Choroid plexus epithelial cell (primary cell): ENCODE measurements at regions not wholly inside any gene's neighbourhood (a gene's known extent, or its start where the extent isn't known, plus 50 kb on each side); places are given as distances from the start of the nearest gene placed in this dataset.
A peak's percentile ranks its signal among the peaks of the same experiment; 100 is the strongest.

Experiments
- DNase-seq: peaks from one replicate; pipeline ENCODE4 v3.0.0-alpha.2; 2010; ENCODE audit warnings: low read depth
- H3K4me3 ChIP-seq: 2 replicates; pipeline ENCODE4 v1.5.1; 2011; ENCODE audit warnings: low read depth, mild to moderate bottlenecking, control low read depth, low read length, moderate library complexity
- TF ChIP-seq, protein P1 (sequence below): conservative IDR thresholded peaks from 2 replicates; pipeline ENCODE4 v1.5.1; 2011; ENCODE audit warnings: low read depth, mild to moderate bottlenecking, control low read depth, inconsistent platforms, low read length, moderate library complexity

DNA sequence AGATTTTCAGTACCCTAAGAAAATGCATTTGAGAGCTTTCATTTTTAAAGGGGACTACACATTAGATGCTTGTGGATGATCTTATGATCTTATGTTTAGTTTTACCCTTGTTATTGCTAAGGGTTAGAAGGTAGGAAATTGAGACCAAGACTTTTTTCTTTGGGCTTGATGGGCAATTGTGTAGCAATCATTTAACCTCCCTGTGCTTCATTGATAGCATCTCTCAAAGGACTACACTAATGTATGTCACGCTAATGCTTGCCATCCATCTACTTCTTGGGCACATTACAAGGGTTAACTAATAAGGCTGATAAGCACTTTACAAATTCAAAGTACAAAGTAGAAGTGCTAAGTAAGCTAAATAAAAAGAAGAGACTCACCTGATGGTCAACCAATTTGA, 189.3 kb upstream of the LRP1B start:
- TF ChIP-seq, protein P1, sequence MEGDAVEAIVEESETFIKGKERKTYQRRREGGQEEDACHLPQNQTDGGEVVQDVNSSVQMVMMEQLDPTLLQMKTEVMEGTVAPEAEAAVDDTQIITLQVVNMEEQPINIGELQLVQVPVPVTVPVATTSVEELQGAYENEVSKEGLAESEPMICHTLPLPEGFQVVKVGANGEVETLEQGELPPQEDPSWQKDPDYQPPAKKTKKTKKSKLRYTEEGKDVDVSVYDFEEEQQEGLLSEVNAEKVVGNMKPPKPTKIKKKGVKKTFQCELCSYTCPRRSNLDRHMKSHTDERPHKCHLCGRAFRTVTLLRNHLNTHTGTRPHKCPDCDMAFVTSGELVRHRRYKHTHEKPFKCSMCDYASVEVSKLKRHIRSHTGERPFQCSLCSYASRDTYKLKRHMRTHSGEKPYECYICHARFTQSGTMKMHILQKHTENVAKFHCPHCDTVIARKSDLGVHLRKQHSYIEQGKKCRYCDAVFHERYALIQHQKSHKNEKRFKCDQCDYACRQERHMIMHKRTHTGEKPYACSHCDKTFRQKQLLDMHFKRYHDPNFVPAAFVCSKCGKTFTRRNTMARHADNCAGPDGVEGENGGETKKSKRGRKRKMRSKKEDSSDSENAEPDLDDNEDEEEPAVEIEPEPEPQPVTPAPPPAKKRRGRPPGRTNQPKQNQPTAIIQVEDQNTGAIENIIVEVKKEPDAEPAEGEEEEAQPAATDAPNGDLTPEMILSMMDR, result no peak
- no peak for DNase-seq
- no peak overlapping the region for H3K4me3 ChIP-seq

DNA sequence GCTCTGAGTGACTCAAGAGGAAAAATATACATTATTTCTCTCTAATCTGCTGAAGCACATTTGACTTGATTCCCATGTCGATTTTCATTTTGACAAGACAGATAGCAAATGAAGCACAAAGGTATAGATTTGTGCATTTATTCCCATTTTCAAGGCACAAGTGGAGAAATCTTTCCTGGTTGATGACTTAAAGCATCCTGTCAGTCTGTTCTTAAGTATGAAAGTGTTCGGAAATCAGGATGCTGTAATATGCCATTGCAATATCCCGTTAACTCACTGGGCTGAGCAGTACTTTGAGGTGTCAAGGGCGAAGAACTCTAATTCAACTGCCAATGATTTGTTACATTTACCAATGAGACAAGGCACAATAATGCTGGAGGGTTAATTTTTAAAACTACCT, 185.2 kb upstream of the LRP1B start:
- TF ChIP-seq, protein P1, result no peak
- DNase-seq, result no peak
- H3K4me3 ChIP-seq, result no peak overlapping the region

DNA sequence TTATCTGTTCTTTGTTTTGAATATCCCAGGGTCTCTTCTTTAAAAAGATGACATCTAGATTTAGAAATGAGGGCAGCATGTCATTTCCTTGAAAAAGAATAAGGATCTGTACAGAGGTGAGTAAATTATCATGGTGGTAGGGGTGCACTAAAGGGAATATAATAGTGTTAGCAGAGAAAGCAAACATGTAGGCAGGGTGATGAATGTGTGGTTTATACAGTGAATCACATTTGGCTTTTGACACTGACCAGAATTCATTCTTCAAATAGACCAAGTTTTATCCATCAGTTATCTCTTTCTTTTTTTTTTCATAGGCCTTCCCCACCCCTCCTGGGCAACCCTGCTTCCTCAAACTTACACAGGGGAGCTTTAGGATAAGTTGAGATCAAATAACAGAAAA, 184.5 kb upstream of the LRP1B start:
- no peak overlapping the region for H3K4me3 ChIP-seq
- DNase-seq, result peak; percentile 66
- TF ChIP-seq, protein P1, result no peak

DNA sequence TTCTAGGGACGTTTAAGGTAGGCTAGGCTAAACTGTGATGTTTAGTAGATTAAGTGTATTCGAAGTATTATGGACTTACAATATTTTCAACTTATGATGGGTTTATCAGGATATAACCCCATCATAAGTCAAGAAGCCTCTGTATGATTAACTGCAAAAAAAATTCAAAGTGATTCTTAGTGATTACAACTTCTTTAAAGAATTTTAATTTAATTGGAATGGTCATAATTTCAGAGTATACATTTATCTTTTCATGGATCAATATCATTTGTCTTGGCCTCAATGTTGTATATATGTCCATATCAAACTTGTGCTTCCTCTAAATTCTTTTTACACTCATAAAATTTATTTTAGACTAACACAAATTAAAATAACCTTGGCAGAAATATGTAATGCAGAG, 183.3 kb upstream of the LRP1B start:
- no peak for DNase-seq
- TF ChIP-seq, protein P1, result no peak
- no peak overlapping the region for H3K4me3 ChIP-seq

DNA sequence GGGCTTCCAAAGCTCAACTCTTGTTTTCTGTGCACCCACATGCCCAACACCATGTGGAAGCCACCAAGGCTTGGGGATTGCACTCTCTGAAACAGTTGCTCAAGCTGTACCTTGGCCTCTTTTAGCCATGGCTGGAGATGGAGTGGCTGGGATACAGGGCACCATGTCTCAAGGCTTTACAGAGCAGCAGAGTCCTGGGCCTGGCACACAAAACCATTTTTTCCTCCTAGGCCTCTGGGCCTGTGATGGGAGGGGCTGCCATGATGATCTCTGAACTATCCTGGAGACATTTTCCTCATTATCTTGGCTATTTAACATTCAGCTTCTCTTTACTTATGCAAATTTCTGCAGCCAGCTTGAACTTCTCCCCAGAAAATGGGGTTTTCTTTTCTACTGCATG, 179.7 kb upstream of the LRP1B start:
- DNase-seq, result no peak
- no peak overlapping the region for H3K4me3 ChIP-seq
- TF ChIP-seq, protein P1, result no peak

DNA sequence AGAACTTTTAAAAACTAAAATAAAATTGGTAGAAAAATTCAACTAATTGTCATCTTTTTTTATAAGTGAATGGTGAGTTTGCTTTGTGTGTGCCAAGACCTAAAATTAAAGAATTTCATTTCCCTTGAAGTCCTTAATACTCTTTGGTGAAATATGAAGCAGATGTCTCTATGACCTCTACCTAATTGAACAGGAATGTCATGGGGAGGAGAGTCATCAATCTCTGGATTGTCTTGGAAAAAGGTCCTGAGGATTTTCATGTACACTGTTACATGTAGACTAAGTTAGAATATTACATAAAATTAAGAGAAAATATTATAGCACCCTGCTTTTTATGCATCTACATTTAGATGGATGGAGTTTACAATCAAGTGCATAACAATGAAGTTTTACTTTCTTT, 177.9 kb upstream of the LRP1B start:
- no peak overlapping the region for H3K4me3 ChIP-seq
- DNase-seq, result no peak
- TF ChIP-seq, protein P1, result no peak

DNA sequence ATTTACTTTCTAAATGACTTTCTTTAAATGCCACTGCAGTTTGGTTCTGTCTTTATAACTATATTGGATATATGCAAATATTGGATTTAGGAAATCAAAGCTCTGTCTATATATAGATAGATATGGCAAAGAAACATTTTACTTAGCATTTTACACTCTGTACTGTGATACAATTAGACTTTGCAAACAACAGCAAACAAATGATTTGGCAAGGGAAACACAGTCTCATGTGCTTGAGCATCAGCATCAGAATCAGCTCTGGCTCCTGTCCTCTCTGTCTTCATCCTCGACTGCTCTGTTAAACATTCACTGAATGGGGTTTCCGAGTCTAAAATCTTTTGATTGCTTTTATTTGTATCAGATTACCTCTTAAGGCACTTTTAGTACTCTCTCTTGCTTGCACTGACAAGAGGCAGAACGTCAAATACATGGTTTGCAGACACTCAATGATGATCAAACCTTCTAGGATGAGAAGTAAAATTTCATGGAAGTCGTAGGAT, 176.8 kb upstream of the LRP1B start:
- H3K4me3 ChIP-seq, result no peak overlapping the region
- DNase-seq, result no peak
- TF ChIP-seq, protein P1, result no peak
